ENCODE measurements at regions not wholly inside any gene's neighbourhood (a gene's known extent, or its start where the extent isn't known, plus 50 kb on each side); places are given as distances from the start of the nearest gene placed in this dataset.

GRCh38 chr21:25341981-25342380 lies 265.3 kb downstream of the MRPL39 start:
- TF ChIP-seq ELK1 (IDR thresholded peaks at IDR 0.05; ENCODE audit: low read depth, low read length), result no peak
- no peak for TF ChIP-seq CTCF (IDR thresholded peaks at IDR 0.05)
- TF ChIP-seq TP53 (CRISPR knock-in tag; IDR thresholded peaks at IDR 0.05), result no peak
- no peak for TF ChIP-seq MAFK (IDR thresholded peaks at IDR 0.05; ENCODE audit: partially characterized antibody)
- TF ChIP-seq RNF2 (IDR thresholded peaks at IDR 0.05; ENCODE audit: borderline replicate concordance, low read depth), result no peak
- TF ChIP-seq RARB (CRISPR knock-in tag; IDR thresholded peaks at IDR 0.05), result no peak
- no peak for TF ChIP-seq MAX (IDR thresholded peaks at IDR 0.05)
- no peak for TF ChIP-seq KDM5A (IDR thresholded peaks at IDR 0.05)
- TF ChIP-seq POLR2AphosphoS2 (conservative IDR thresholded peaks at IDR 0.05; ENCODE audit: low read length), result no peak
- no peak for TF ChIP-seq GATA3 (IDR thresholded peaks at IDR 0.05; ENCODE audit: borderline replicate concordance)
- no peak for TF ChIP-seq POLR2A (IDR thresholded peaks at IDR 0.05; ENCODE audit: low read length)
- TF ChIP-seq NR3C1 (IDR thresholded peaks at IDR 0.05), result no peak

All from A549 (cell line).